AG04449 (cell line): ENCODE measurements at regions not wholly inside any gene's neighbourhood (a gene's known extent, or its start where the extent isn't known, plus 50 kb on each side); places are given as distances from the start of the nearest gene placed in this dataset.
"Not testable (repeated sequence)": the region's sequence is repeated elsewhere in the genome, so short reads cannot be mapped to it uniquely, and the experiment has no call there.

ENCODE experiments used
- CTCF ChIA-PET: fragments of 350-600 bp; formaldehyde crosslinking; extraction: SDS; loops from one replicate; lab custom pipeline; 2021; ENCODE audit warnings: antibody characterized with exemption; lab: Yijun Ruan, JAX
- POLR2A ChIA-PET: fragments of 400-600, 350-600 bp; formaldehyde crosslinking; extraction: SDS; loops from one replicate; lab custom pipeline; 2020; ENCODE audit warnings: antibody characterized with exemption, inconsistent platforms; lab: Yijun Ruan, JAX
- DNase-seq: peaks from one replicate; pipeline ENCODE4 v3.0.0-alpha.2; 2010; ENCODE audit warnings: low read depth, low spot score
- H3K4me3 ChIP-seq: 2 replicates; pipeline ENCODE4 v1.5.1; 2011; ENCODE audit warnings: low read depth, mild to moderate bottlenecking, control low read depth, low read length
- TF ChIP-seq, protein P1 (sequence below): IDR thresholded peaks from one replicate; pipeline ENCODE4 v1.5.1; 2011; ENCODE audit warnings: mild to moderate bottlenecking, moderate library complexity, low read length, control low read depth, inconsistent platforms; ENCODE audit not compliant: insufficient read depth; ENCODE audit errors: missing control alignments

- H3K4me3 ChIP-seq, result no peak overlapping the region
- no peak for DNase-seq
- POLR2A ChIA-PET, result no interaction called here
- TF ChIP-seq, protein P1, sequence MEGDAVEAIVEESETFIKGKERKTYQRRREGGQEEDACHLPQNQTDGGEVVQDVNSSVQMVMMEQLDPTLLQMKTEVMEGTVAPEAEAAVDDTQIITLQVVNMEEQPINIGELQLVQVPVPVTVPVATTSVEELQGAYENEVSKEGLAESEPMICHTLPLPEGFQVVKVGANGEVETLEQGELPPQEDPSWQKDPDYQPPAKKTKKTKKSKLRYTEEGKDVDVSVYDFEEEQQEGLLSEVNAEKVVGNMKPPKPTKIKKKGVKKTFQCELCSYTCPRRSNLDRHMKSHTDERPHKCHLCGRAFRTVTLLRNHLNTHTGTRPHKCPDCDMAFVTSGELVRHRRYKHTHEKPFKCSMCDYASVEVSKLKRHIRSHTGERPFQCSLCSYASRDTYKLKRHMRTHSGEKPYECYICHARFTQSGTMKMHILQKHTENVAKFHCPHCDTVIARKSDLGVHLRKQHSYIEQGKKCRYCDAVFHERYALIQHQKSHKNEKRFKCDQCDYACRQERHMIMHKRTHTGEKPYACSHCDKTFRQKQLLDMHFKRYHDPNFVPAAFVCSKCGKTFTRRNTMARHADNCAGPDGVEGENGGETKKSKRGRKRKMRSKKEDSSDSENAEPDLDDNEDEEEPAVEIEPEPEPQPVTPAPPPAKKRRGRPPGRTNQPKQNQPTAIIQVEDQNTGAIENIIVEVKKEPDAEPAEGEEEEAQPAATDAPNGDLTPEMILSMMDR, result no peak
- CTCF ChIA-PET, result interaction anchor here (0.7 to 1.4 kb wide), 3 partner anchors 18 to 36 kb away, joined by 3 to 4 read pairs (median 3); no protein-coding TSS in a partner anchor
Measured at GRCh38 chr5:57429513-57430120, 53.0 kb downstream of the ACTBL2 start.

- H3K4me3 ChIP-seq, POLR2A ChIA-PET, DNase-seq: not testable (repeated sequence)
- CTCF ChIA-PET, result interaction anchor here (0.7 kb wide), 1 partner anchor 19 kb away, joined by 3 read pairs; no protein-coding TSS in a partner anchor
Measured at GRCh38 chr5:57429021-57429420, 53.6 kb downstream of the ACTBL2 start.

DNA sequence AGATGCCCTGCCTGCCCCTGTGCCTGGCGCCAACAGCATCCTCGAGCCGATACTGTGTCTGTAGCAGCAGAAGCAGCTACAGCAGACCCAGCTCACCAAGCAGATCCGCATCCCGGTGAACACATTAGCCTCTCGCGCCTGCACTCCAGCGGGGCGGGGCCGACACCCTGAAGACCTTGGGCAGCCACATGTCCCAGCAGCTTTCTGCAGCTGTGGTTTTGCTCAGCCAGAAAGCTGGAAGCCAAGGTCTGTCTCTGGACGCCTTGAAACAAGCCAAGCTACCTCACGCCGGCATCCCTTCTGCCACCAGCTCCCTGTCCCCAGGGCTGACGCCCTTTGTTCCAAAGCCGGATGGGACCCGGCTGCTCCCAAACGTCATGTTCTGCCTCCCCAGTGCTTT, 59.6 kb downstream of the ACTBL2 start:
- TF ChIP-seq, protein P1, result no peak
- no peak for DNase-seq
- POLR2A ChIA-PET, result no interaction called here
- CTCF ChIA-PET, result interaction anchor here (0.8 to 1.8 kb wide), 3 partner anchors 10 to 356 kb away, joined by 3 to 5 read pairs (median 3); no protein-coding TSS in a partner anchor
- no peak overlapping the region for H3K4me3 ChIP-seq

DNA sequence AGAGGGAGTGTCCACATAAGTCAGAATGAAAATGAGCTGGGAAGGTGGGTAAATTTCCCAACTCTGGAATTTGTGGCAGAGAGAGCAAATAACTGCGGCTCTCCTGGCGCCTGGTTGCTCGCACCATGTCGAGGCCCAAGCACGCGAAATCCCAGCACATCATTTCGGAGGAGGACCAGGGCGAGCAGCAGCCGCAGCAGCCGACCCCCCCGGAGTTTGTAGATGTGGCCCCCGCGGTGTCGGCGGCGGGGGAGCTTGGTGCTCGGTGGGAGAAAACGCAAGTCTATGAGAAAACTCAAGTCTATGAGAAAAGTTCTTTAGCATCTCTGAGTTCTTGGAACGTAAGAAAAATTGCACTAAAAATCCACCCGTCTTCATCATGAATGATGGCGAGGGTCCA, 60.3 kb downstream of the ACTBL2 start:
- TF ChIP-seq, protein P1, result no peak
- no peak for DNase-seq
- CTCF ChIA-PET, result interaction anchor here (0.8 to 1.8 kb wide), 2 partner anchors 11 to 356 kb away, joined by 3 to 5 read pairs; no protein-coding TSS in a partner anchor
- POLR2A ChIA-PET, result no interaction called here
- no peak overlapping the region for H3K4me3 ChIP-seq

GRCh38 chr5:57420801-57421200, 61.8 kb downstream of the ACTBL2 start:
- no peak overlapping the region for H3K4me3 ChIP-seq
- CTCF ChIA-PET, result no interaction called here
- no peak for DNase-seq
- POLR2A ChIA-PET, result no interaction called here
- TF ChIP-seq, protein P1, result no peak

- H3K4me3 ChIP-seq, result no peak overlapping the region
- ChIA-PET POLR2A (no interaction called here), CTCF (no interaction called here)
- TF ChIP-seq, protein P1, result no peak
- no peak for DNase-seq
Measured at GRCh38 chr5:57417971-57418370, 64.6 kb downstream of the ACTBL2 start.

- TF ChIP-seq, protein P1, result no peak
- ChIA-PET CTCF (no interaction called here), POLR2A (no interaction called here)
- DNase-seq, result no peak
- H3K4me3 ChIP-seq, result no peak overlapping the region
Measured at GRCh38 chr5:57417320-57417719, 65.3 kb downstream of the ACTBL2 start.
